ENCODE measurements at regions not wholly inside any gene's neighbourhood (a gene's known extent, or its start where the extent isn't known, plus 50 kb on each side); places are given as distances from the start of the nearest gene placed in this dataset.

DNA sequence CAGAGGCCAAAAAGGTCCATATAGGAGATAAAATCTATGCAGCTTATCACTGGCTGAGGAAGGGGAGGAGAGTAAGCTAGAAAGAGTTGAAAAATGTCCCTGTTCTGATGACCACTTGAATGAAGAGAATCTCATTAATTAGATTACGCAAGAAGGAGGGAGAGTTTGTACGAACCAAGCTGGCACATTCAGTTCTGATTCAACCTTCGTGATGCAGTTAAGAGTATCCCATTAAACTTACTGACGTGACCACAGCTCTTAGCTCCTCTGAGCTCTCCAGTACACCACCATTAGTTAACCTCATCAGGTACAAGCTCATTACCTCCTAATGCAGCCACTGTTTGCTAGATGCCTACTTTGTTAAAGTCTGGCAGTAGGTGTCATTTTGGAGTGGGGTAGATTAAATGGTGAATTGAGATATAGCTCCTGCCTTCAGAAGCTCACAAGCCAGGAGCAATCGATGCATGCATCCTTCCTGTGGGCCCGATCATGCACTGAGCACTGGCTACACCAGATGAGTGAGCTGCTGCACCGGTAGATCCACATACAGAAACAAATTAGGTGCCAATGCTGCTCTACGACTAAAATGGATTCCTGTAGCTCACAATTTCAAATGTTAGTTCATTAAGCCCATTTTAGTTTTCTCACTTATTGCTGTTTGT lies 458.3 kb downstream of the COG6 start:
- no peak for DNase-seq (ENCODE audit: low read depth, low spot score)

DNA sequence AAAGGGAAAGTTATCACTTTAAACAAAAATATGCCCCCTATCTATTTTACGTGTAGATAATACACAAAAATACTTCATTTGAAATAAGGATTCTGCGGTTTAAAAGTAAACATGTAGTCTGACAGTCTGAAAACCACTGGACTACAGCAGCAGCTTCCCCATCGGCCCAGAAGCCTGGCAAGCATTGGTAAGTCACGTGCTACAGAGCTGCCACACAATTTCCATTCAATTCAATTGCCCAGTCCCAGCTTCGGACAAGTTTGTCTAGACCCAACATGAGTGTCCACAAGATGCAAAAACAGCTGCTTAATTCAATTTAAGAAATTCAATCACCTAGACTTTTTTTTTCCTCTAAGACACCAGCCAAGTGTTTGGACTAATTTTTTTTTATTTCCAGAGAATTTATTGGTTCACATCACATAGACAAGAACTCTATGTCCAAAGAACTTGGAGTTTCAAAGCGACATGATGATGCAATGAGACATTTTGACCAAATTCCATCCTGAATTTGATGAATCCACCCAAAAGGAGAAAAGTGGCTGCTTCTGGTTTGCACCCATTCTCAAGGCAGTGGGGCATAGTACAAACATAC lies 458.9 kb downstream of the COG6 start:
- DNase-seq (ENCODE audit: low read depth, low spot score): no peak

DNA sequence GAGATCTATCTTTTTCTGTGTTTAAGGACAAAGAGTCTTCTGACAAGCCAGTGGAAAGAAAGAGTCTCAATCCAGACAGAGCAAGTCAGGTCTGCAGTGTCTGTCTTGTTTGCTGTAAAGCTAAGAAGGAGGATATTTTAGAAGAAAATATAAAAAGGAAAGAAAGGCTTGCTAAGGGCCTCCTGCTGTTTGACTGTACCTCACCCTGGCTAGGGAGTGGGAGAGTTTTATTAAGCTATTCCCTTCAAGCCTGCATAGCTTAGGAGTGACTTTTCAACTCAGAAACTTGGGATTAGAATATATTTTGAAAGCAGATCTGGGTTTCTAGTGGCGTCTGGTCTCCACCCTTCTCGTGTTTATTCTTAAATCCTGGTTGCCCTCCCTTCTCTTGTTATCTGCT lies 460.0 kb downstream of the COG6 start:
- no peak for DNase-seq (ENCODE audit: low read depth, low spot score)

DNA sequence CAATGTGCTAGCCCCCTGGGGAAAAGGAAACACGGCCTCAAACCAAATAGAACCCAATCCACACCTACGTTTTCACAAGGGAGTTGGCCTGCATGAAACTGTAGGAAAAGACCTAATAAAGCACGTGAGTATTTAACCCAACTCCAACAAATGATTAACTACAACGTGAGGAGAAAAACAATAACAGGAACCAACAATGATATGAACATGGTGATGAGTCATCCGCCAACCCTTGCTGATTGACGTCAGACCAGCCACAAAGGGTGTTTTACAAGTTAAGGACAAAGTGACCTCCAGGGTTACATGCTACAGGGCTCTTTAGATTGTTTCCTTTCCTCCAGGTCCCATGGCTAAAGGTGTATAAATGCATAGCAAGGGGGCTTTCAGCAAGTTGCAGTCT lies 460.5 kb downstream of the COG6 start:
- DNase-seq (ENCODE audit: low read depth, low spot score): peak; percentile 84

DNA sequence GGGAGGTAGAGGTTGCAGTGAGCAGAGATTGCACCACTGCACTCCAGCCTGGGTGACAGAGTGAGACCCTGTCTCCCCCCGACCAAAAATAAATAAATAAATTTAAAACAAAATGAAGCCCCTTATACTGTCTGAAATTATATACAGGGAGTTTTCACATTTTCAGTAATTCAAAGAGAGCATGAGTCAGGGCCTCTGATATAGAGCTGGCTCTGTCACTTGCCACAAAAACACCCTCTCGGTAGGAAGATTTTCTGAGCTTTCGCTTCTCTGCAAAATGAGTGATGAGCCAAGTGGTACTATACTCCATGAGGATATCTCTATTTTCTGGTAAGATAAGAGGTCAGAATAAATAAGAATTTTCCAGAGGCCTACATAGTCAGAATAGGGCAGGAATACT lies 462.9 kb downstream of the COG6 start:
- no peak for DNase-seq (ENCODE audit: low read depth, low spot score)

DNA sequence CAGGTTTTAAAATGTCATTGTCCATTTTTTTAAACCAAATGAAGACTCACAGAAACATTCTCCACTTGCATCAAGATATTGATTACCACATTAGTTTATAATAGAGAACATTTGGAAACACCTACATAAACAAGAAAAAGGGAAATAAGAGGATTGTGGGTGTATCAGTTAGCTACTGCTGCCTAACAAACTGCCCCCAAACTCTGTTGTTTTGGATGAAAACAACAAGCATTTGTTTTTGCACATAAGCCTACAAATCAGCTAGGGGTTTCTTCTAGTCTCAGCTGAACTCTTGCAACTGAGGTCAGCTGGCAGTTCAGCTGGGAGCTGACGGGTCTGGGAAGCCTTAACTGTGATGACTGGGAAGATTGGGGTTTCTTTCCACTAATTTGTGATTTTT lies 464.4 kb downstream of the COG6 start:
- no peak for DNase-seq (ENCODE audit: low read depth, low spot score)

DNA sequence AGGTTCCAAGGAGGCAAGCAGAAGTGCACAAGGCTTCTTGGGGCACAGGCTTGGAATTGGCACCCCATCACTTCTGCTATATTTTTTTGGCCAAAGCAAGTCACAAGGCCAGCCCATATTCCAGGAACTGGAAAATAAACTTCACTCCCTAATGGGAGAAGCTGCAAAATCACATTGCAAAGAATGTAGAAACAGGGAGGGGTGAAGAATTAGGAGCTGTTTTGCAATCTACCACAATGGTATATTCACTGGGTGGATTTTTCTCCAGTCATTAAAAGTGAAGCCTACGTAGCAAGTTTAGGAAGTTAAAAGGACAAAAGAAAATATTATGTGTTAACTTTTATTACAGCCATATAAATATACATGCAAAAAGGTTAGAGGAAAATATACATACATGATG lies 464.8 kb downstream of the COG6 start:
- DNase-seq (ENCODE audit: low read depth, low spot score): no peak

DNA sequence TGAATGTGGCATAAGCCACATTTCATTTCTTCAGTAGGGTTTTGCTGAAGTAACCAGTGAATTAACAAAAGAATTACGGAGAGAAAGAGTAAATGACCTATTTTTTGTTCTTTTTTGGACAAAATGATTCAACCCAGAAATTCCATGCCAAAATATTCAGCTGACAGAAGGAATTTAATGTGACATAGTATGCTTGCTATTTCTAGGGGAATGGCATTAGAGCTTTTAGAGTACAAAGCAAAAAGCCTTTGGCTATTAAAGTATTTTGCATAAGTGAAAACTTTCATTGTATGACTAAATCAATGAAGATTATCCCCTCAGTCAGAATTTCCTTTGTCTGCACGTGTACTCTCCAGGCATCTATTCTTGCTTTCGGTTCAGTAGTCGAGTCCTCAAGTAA lies 465.3 kb downstream of the COG6 start:
- no peak for DNase-seq (ENCODE audit: low read depth, low spot score)

DNA sequence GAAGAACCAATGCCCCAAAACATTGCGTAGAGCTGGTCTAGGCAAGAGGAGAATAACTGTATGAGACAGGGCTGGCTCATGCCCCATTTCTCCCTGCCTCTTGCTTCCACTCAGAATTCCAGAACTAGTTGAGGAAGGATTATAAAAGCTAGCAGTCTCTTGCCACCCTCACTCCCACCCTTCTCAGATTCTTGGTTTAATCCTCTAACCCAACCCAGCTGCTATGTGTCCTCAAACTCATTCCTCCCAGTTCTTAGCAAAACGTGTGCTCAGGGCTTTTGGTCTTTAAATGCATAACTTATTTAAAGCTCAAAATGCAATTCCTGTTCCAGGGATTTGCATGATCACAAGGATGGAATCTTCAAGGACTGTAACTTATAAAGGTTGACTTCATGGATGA lies 466.3 kb downstream of the COG6 start:
- DNase-seq (ENCODE audit: low read depth, low spot score): no peak

DNA sequence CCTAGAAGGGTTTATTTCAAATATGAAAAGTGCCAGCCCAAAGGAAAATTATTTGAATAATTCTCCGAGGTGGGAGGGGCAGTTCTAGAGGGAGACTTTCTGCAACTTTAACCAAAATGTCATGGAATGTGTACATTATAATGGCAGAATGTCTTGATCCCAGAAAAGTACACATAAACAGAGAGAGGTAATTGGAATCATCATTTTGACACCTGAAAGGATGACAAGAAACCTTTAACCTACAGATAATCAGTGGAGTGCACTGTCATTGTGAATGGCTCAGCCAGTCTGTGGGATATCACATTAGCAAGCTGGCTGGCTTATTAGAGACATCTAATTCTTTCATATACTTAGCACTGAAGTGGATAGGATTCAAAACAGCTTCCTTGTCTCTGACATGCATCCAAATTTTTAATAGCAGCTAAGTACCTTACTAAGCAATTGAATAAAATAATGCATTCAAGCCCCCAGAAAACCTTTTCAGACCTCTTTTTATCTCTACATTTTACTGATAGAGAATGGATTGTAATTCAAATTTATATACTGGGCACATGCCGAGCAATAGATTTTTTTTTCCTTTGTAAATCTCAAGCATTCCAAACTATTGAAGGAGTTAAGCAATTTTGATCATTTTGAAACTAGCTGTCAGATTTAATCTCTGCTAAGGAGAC lies 468.6 kb downstream of the COG6 start:
- DNase-seq (ENCODE audit: low read depth, low spot score): no peak

DNA sequence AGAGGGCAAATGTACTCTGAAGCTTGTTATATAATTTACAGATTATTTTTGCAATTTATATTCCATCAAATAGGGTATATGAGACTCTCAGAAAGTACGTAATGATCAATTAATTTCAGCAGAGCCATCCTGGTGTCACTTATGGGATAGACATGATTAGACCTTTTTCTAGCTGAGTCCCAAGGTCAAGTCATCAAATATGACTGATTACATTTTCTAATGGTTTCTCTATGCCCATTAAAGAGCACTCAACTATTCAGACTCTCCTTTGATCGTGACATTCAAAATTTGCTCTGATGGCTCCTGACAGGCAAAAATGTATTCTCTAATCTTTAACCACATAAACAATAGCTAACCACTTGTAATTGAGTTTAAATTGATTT lies 469.2 kb downstream of the COG6 start:
- DNase-seq (ENCODE audit: low read depth, low spot score): no peak

DNA sequence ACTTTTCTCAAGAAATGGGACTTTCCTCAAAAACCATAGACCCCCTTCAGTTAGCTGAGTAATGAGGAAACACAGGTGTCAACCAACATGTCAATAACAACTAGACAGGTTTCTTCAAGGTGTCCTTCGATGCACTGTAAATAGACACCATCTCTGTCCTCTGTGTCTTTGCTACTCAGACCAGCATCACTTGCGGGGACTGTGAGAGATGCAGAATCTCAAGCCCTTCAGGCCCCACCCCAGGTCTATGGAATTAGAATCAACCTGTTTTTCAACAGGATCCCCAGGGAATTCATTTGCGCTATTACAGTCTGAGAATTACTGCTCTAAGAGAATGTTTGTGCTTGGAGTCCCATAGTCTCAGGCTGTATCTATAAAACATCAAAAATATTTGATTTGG lies 469.9 kb downstream of the COG6 start:
- no peak for DNase-seq (ENCODE audit: low read depth, low spot score)

DNA sequence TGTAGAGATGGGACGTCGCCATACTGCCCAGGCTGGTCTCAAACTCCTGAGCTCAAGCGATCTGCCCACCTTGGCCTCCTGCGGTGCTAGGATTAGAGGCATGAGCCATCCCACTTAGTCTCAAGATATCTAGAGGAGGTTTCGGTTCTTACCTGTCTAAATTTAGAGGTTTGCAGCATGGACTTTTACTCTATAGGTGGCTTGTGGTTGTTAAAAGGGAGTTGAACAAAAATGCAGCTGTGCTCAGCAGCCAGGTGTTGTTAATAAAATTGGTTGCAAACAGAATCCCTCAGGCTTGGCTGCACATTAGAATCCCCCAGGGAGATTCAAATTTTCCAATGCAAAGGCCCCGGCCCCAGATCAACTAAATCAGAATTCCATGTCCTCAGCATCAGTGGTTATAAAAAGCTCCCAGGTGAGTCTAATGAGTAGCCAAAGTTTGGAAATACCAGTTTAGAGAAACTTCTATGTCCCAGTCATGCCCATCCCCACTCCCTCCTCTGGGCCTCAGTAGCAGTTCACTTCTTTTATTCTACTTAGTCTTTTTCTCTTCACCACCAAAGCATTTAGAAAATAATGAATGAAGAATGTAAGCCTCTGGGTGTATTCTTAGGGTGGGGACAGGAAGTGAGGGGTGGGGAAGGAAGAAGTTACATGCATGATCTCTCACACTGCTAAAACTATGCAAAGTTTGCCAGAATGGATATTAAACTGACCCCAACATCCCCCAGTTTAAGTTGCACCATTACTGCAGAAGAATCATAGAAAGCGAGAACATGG lies 471.0 kb downstream of the COG6 start:
- DNase-seq (ENCODE audit: low read depth, low spot score): no peak

DNA sequence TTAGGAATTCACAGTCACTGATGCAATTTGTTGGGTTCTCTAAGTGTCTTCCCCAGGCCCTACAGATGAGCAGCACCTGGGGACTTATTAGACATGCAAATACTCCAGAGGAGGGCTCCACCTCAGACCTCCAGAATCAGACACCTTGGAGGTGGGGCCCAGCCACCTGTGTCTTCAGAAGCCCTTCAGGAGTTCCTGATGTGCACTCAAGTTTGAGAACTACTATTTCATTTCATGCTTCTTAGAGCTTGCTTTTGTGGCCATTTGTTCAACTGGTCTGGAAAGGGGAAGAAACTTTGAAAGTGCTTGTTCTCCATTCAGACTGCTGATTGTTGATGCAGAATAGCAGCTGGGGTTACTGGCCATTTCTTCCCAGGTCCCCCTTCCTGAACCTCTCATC lies 472.0 kb downstream of the COG6 start:
- no peak for DNase-seq (ENCODE audit: low read depth, low spot score)

DNA sequence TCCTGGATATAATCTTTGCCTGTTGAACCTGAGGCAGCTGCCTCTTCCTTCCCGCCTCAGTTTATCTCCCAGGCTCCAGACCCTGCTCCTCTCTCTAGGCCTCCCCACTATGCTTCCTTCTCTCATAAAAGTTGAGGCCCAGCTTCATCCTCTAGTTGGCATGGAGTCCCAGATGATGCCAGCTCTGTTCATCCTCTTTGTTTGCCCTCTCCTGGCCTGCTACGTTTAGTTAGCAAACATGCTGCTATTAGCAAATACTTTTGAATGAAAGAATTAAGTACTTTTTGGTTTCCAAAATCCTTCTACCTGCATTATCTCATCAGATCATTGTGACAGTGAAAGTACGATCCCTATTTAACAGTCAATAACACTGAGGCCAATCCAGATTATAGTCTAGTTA lies 472.5 kb downstream of the COG6 start:
- DNase-seq (ENCODE audit: low read depth, low spot score): no peak

DNA sequence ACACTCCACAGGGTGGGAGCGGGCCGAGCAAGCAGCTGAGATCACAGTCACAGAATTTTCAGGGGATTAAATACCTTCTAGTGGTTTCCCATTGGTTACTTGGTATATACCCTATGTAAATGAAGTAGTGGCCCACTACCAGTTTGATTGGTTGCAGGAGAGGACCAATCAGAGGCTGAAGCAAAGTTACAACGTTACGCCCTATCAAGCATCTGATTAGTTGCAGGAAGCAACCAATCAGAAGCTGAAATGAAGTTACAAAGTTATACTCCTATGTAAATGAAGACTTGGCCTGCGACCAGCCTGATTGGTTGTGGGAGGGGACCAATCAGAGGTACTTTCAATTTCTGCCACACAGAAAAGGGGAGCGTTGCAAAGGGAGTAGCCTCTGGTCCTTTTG lies 474.0 kb downstream of the COG6 start:
- DNase-seq (ENCODE audit: low read depth, low spot score): no peak

DNA sequence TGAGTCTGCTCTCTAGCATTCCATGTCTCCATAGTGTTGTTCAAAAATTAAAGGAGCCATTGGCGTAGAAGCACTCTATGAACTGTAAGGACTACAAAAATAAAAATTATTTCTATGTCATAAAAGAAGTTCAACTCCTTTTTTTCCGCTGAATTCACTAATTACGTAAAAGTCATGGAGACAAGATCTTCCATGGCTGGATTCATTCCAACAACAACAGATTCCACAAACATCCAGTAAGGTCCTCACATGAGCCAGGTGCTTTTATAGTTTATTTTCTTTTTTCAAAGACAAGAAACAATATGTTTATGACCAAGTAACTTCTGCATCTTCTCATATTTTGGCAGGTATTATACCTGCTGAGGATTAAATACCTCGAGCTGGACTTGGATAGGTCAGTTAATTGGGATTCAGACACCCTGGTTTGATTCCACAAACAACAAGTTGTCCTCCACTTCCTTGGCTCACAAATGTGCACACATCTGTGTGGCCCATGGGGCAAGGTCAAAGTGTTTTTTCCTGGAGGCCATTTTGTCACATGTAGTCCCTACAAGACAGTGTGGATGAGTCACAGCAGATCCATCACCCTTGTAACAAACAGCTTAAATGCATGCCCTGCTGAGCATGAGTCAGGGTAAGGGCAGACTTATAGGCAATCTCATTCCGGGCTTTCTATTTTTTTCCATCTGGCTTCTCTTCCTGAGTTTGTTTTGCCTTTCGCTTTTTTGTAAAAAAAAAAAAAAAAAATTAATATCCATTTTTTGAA lies 475.6 kb downstream of the COG6 start:
- DNase-seq (ENCODE audit: low read depth, low spot score): no peak

DNA sequence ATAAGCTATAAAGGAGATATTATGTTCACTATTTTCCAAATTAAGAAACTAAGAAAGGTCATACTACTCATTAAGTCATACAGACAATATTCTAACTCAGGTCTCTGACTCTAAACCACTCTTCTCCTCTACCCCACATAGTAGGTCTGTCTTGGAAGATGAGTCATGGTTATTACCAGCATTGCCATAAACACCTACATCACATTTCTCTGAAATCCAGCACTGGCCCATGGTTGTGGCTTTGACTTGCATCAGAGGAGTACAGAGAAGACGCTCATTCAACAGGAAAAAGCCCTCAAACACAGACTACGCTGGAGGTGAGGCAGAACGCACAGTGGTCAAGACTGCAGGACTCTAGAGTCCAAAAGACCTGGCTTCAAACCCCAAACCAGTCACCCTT lies 476.8 kb downstream of the COG6 start:
- DNase-seq (ENCODE audit: low read depth, low spot score): no peak

DNA sequence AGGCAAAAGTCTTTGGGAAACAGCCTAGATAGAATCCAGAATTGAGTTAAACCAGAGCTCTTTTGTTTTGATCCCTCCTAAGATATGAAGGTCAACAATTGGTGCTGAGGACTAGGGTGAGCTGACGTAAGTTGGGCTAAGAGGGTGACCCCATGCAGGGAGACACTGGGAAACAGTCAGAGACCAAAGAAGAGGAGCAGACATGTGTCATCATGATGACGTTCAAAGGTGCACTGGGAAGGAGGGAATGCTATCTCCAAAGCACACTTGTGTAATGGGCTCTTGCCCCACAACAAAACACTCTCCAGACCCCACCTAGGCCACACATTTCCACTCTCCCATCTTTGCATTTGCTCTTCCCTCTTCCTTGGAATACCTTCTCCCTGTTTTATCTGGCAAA lies 481.4 kb downstream of the COG6 start:
- DNase-seq (ENCODE audit: low read depth, low spot score): no peak

DNA sequence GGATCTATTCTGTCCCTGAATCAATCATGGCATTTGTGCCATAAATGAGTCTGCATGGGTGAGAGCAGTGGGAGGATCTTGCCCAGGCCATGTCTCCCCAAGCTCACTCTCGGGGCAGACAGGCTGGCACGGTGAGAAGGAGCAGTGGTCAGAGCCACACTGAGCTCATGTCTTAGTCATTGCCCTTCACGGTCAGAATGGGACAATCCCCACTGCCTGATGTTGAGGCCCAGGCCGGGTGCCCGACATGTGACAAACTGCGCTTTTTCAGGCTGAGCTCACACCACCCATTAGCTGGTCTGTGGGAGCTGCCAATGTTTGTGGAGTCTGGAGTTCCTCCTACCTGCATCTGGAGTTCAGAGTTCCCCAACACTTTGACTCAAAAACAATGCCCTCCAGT lies 481.9 kb downstream of the COG6 start:
- DNase-seq (ENCODE audit: low read depth, low spot score): no peak

DNA sequence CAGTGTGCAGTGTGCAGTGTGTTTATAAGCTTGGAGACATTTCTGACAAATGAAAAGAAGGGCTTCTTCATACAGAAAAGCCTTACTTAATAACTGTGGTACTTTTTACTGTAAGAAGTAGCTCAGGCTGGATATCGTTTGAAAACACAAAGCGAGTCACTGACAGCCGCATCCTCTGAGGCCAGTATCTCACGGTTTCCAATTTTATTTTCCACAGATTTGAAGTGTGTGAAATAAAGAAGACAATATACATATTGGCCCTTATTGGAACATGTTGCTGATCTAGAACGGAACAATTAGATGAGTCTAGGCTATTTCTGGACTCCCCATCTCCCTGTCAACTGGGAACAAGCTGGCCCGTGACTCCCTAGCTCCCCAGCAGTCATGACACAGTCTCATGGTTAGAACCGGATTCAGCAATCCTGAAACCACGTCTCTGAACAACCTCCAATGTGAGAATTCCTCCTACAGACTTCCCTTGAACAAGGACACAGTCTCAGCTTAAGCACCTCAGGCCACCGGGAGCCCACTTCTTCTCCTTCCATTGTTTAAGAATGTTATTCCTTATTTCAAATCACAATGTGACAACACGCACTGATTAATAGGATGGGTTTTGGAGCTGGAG lies 484.5 kb downstream of the COG6 start:
- DNase-seq (ENCODE audit: low read depth, low spot score): no peak

Measured in brain pericyte (primary cell).